ENCODE measurements at regions not wholly inside any gene's neighbourhood (a gene's known extent, or its start where the extent isn't known, plus 50 kb on each side); places are given as distances from the start of the nearest gene placed in this dataset.

DNA sequence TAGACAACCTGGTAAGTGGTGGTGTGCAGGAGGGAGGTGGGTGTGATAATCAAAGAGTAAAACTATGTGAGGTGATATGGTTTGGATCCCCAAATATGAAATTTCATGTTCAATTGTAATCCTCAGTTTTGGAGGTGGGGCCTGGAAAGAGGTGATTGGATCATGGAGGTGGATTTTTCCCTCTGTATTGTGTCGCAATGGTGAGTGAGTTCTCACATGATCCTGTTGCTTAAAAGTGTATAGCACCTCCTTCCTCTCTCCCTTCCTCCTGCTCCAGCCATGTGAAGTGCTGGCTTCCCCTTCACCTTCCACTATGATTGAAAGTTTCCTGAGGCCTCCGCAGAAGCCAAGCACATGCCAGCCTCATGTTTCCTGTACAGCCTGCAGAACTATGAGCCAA lies 270.2 kb upstream of the FOXG1 start:
- no peaks in the 10 kb centered on the region for H3K36me3 Mint-ChIP-seq (ENCODE audit: low read depth)
- no peaks in the 10 kb centered on the region for H3K27me3 Mint-ChIP-seq
- H3K27ac Mint-ChIP-seq, result no peak overlapping the region
- H3K4me3 Mint-ChIP-seq, result no peak overlapping the region
- intact Hi-C loops (cut with DNase I, micrococcal nuclease), result no loop called here
- no peak for ATAC-seq
- CTCF ChIA-PET, result no interaction called here
- POLR2A ChIA-PET, result no interaction called here
- DNase-seq, result no peak
- no peaks in the 10 kb centered on the region for H3K4me1 Mint-ChIP-seq
- peaks cover 12% of the 10 kb centered on the region for H3K9me3 Mint-ChIP-seq (ENCODE audit: low read depth)

- intact Hi-C loops (cut with DNase I, micrococcal nuclease), result no loop called here
- Mint-ChIP-seq H3K27ac (no peak overlapping the region), H3K36me3 (ENCODE audit: low read depth) (no peaks in the 10 kb centered on the region), H3K4me3 (no peak overlapping the region), H3K27me3 (no peaks in the 10 kb centered on the region), H3K4me1 (no peaks in the 10 kb centered on the region), H3K9me3 (ENCODE audit: low read depth) (peaks cover 16% of the 10 kb centered on the region)
- POLR2A ChIA-PET, result no interaction called here
- CTCF ChIA-PET, result interaction anchor here (0.7 kb wide), 1 partner anchor 13 kb away, joined by 3 read pairs; no protein-coding TSS in a partner anchor
- DNase-seq (no peak), ATAC-seq (no peak)
Observed at GRCh38 chr14:28502517-28502916, 264.1 kb upstream of the FOXG1 start.

DNA sequence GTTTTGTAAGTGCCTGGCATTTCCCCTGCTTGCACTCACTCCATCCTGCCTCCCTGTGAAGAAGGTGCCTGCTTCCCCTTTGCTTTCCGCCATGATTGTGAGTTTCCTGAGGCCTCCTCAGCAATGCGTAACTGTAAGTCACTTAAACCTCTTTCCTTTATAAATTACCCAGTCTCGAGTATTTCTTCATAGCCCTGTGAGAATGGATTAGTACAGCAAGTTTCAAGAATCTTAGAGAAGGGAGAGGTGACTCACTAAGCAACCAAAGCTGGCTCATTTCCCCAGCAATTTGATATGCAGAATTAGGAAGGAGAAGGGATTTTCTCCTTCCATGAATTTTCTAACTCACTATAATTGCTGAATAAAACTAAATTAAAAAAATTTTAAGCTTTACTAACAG lies 251.0 kb upstream of the FOXG1 start:
- ChIA-PET CTCF (interaction anchor here (0.5 kb wide), 1 partner anchor 13 kb away, joined by 3 read pairs; no protein-coding TSS in a partner anchor), POLR2A (no interaction called here)
- peaks cover 13% of the 10 kb centered on the region for H3K9me3 Mint-ChIP-seq (ENCODE audit: low read depth)
- H3K27me3 Mint-ChIP-seq, result no peaks in the 10 kb centered on the region
- H3K4me1 Mint-ChIP-seq, result no peaks in the 10 kb centered on the region
- DNase-seq (no peak), ATAC-seq (no peak)
- H3K36me3 Mint-ChIP-seq (ENCODE audit: low read depth), result no peaks in the 10 kb centered on the region
- intact Hi-C loops (cut with DNase I, micrococcal nuclease), result no loop called here
- H3K27ac Mint-ChIP-seq, result no peak overlapping the region
- H3K4me3 Mint-ChIP-seq, result no peak overlapping the region

DNA sequence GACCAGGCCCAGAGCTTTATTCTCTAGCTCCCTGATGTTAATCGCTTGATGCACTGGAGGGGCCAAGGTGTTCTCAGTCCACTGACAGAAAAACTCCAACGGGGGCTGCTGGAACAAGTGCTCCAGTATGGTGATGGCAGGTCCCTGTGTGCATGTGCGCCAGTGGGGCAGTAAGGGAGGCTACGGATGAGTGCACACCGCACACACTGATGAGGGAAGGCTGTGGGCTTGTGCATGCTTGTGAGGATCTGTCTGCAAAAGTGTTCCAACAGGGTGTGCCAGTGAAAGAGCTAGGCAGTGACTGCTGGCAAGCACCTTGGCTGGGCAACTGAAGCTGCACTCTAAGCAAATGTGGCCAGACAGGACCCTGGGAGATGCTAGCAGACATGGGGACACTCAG lies 229.7 kb upstream of the FOXG1 start:
- Mint-ChIP-seq H3K27me3 (no peaks in the 10 kb centered on the region), H3K36me3 (ENCODE audit: low read depth) (no peaks in the 10 kb centered on the region), H3K4me3 (no peak overlapping the region), H3K4me1 (no peaks in the 10 kb centered on the region), H3K9me3 (ENCODE audit: low read depth) (peaks cover 27% of the 10 kb centered on the region), H3K27ac (no peak overlapping the region)
- intact Hi-C loops (cut with DNase I, micrococcal nuclease), result no loop called here
- POLR2A ChIA-PET, result no interaction called here
- CTCF ChIA-PET, result interaction anchor here (0.6 kb wide), 1 partner anchor 86 kb away, joined by 3 read pairs; no protein-coding TSS in a partner anchor
- ATAC-seq, result no peak
- DNase-seq, result no peak

GRCh38 chr14:28542040-28542439 lies 224.5 kb upstream of the FOXG1 start:
- ATAC-seq, result no peak
- Mint-ChIP-seq H3K4me1 (no peaks in the 10 kb centered on the region), H3K4me3 (no peak overlapping the region), H3K9me3 (ENCODE audit: low read depth) (peaks cover 11% of the 10 kb centered on the region), H3K36me3 (ENCODE audit: low read depth) (no peaks in the 10 kb centered on the region), H3K27me3 (no peaks in the 10 kb centered on the region), H3K27ac (no peak overlapping the region)
- intact Hi-C loops (cut with DNase I, micrococcal nuclease), result no loop called here
- CTCF ChIA-PET, result no interaction called here
- POLR2A ChIA-PET, result no interaction called here
- DNase-seq, result no peak

GRCh38 chr14:28565345-28565744 lies 201.2 kb upstream of the FOXG1 start:
- H3K4me3 Mint-ChIP-seq, result no peak overlapping the region
- no peak for DNase-seq
- H3K27ac Mint-ChIP-seq, result no peak overlapping the region
- no peaks in the 10 kb centered on the region for H3K27me3 Mint-ChIP-seq
- peaks cover 6% of the 10 kb centered on the region for H3K9me3 Mint-ChIP-seq (ENCODE audit: low read depth)
- ATAC-seq, result no peak
- H3K4me1 Mint-ChIP-seq, result no peaks in the 10 kb centered on the region
- POLR2A ChIA-PET, result no interaction called here
- no peaks in the 10 kb centered on the region for H3K36me3 Mint-ChIP-seq (ENCODE audit: low read depth)
- CTCF ChIA-PET, result interaction anchor here (0.5 kb wide), 1 partner anchor 16 kb away, joined by 3 read pairs; no protein-coding TSS in a partner anchor
- intact Hi-C loops (cut with DNase I, micrococcal nuclease), result no loop called here

GRCh38 chr14:28570391-28570790 lies 196.2 kb upstream of the FOXG1 start:
- H3K36me3 Mint-ChIP-seq (ENCODE audit: low read depth), result no peaks in the 10 kb centered on the region
- CTCF ChIA-PET, result no interaction called here
- intact Hi-C loops (cut with DNase I, micrococcal nuclease), result no loop called here
- no peak overlapping the region for H3K27ac Mint-ChIP-seq
- DNase-seq (no peak), ATAC-seq (no peak)
- H3K27me3 Mint-ChIP-seq, result no peaks in the 10 kb centered on the region
- POLR2A ChIA-PET, result no interaction called here
- H3K9me3 Mint-ChIP-seq (ENCODE audit: low read depth), result peaks cover 8% of the 10 kb centered on the region
- H3K4me1 Mint-ChIP-seq, result no peaks in the 10 kb centered on the region
- H3K4me3 Mint-ChIP-seq, result no peak overlapping the region

DNA sequence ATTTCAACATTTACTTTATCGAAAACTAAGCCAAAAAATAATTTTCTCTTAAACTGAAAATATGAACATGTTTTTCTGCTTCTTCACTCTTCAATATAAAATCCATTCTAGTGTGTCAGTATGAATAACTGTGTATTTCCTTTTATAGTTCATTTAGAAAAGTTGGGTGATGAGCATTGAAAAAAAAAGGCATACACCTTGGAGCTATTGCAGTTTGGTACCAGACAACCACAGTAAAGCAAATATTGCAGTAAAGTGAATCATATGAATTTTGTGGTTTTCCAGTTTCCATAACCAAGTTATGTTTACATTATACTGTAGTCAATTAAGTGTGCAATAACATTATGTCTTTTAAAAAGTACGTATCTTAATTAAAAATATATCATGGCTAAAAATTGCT lies 195.0 kb upstream of the FOXG1 start:
- POLR2A ChIA-PET, result no interaction called here
- ATAC-seq (no peak), DNase-seq (no peak)
- CTCF ChIA-PET, result no interaction called here
- Mint-ChIP-seq H3K9me3 (ENCODE audit: low read depth) (peaks cover 8% of the 10 kb centered on the region), H3K27ac (no peak overlapping the region), H3K4me3 (no peak overlapping the region), H3K4me1 (no peaks in the 10 kb centered on the region), H3K36me3 (ENCODE audit: low read depth) (no peaks in the 10 kb centered on the region), H3K27me3 (no peaks in the 10 kb centered on the region)
- intact Hi-C loops (cut with DNase I, micrococcal nuclease), result no loop called here

DNA sequence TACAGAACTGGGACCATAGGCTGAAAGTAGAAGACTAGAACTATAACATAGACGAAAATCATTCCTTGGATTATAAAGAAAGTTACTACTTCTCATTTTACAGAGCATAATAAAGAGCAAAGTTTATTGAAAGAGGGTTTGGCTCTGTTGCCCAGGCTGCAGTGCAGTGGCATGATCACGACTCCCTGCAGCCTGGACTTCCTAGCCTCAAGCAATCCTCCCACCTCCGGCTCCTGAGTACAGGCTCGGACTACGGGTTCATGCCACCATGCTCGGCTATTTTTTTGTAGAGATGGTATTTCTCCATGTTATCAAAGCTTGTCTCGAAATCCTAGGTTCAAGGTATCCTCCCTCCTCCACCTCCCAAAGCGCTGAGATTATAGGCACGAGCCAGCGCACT lies 190.1 kb upstream of the FOXG1 start:
- ChIA-PET CTCF (no interaction called here), POLR2A (no interaction called here)
- no peaks in the 10 kb centered on the region for H3K4me1 Mint-ChIP-seq
- no peaks in the 10 kb centered on the region for H3K36me3 Mint-ChIP-seq (ENCODE audit: low read depth)
- intact Hi-C loops (cut with DNase I, micrococcal nuclease), result no loop called here
- no peaks in the 10 kb centered on the region for H3K27me3 Mint-ChIP-seq
- H3K27ac Mint-ChIP-seq, result no peak overlapping the region
- no peak overlapping the region for H3K4me3 Mint-ChIP-seq
- ATAC-seq (no peak), DNase-seq (no peak)
- H3K9me3 Mint-ChIP-seq (ENCODE audit: low read depth), result peaks cover 12% of the 10 kb centered on the region

- intact Hi-C loops (cut with DNase I, micrococcal nuclease), result no loop called here
- DNase-seq (no peak), ATAC-seq (no peak)
- no peaks in the 10 kb centered on the region for H3K36me3 Mint-ChIP-seq (ENCODE audit: low read depth)
- no peak overlapping the region for H3K27ac Mint-ChIP-seq
- no peak overlapping the region for H3K4me3 Mint-ChIP-seq
- no peaks in the 10 kb centered on the region for H3K27me3 Mint-ChIP-seq
- H3K9me3 Mint-ChIP-seq (ENCODE audit: low read depth), result peaks cover 12% of the 10 kb centered on the region
- POLR2A ChIA-PET, result no interaction called here
- CTCF ChIA-PET, result interaction anchor here (0.6 kb wide), 1 partner anchor 1102 kb away, joined by 3 read pairs; no protein-coding TSS in a partner anchor
- no peaks in the 10 kb centered on the region for H3K4me1 Mint-ChIP-seq
Observed at GRCh38 chr14:28577187-28577586, 189.4 kb upstream of the FOXG1 start.

DNA sequence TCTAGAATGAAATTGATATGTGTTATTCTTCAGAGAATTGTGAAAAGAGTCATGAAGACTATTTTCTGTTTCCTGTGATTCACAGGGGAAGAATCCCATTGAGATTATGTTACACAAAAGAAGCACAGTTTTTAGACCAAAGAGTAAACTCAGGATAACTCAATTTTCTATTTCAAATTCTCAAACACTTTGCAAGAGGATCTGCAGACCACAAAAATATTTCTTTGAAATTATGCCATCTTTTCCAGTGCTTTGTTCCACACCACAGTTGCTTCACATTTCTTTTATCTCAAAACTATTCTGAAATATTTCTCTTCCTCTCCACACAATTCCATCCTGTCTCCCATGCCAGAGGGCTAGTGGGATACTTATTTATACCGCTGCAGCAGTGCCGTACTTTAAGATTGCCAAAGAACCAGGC lies 188.9 kb upstream of the FOXG1 start:
- H3K4me1 Mint-ChIP-seq, result no peaks in the 10 kb centered on the region
- ChIA-PET CTCF (no interaction called here), POLR2A (no interaction called here)
- no peaks in the 10 kb centered on the region for H3K36me3 Mint-ChIP-seq (ENCODE audit: low read depth)
- H3K27me3 Mint-ChIP-seq, result no peaks in the 10 kb centered on the region
- no peak overlapping the region for H3K4me3 Mint-ChIP-seq
- H3K9me3 Mint-ChIP-seq (ENCODE audit: low read depth), result peaks cover 11% of the 10 kb centered on the region
- ATAC-seq, result no peak
- no peak for DNase-seq
- intact Hi-C loops (cut with DNase I, micrococcal nuclease), result no loop called here
- H3K27ac Mint-ChIP-seq, result no peak overlapping the region

GRCh38 chr14:28584951-28585350 lies 181.6 kb upstream of the FOXG1 start:
- H3K4me3 Mint-ChIP-seq, result no peak overlapping the region
- peaks cover 13% of the 10 kb centered on the region for H3K9me3 Mint-ChIP-seq (ENCODE audit: low read depth)
- no peaks in the 10 kb centered on the region for H3K4me1 Mint-ChIP-seq
- H3K27me3 Mint-ChIP-seq, result no peaks in the 10 kb centered on the region
- intact Hi-C loops (cut with DNase I, micrococcal nuclease), result no loop called here
- no peak for DNase-seq
- ChIA-PET CTCF (no interaction called here), POLR2A (no interaction called here)
- no peaks in the 10 kb centered on the region for H3K36me3 Mint-ChIP-seq (ENCODE audit: low read depth)
- H3K27ac Mint-ChIP-seq, result no peak overlapping the region
- no peak for ATAC-seq

GRCh38 chr14:28589792-28590191 lies 176.8 kb upstream of the FOXG1 start:
- H3K36me3 Mint-ChIP-seq (ENCODE audit: low read depth), result no peaks in the 10 kb centered on the region
- ChIA-PET POLR2A (no interaction called here), CTCF (interaction anchor here (0.5 kb wide), 1 partner anchor 141 kb away, joined by 3 read pairs; no protein-coding TSS in a partner anchor)
- no peak for DNase-seq
- H3K9me3 Mint-ChIP-seq (ENCODE audit: low read depth), result peaks cover 18% of the 10 kb centered on the region
- intact Hi-C loops (cut with DNase I, micrococcal nuclease), result no loop called here
- no peak overlapping the region for H3K27ac Mint-ChIP-seq
- H3K4me1 Mint-ChIP-seq, result no peaks in the 10 kb centered on the region
- no peak overlapping the region for H3K4me3 Mint-ChIP-seq
- no peaks in the 10 kb centered on the region for H3K27me3 Mint-ChIP-seq
- no peak for ATAC-seq

Data from activated CD4-positive, alpha-beta T cell treated with anti-CD3 and anti-CD28 coated beads for 36 hours (primary cell).